Dedifferentiated amniotic fluid mesenchymal stem cell (primary cell): ENCODE measurements at regions not wholly inside any gene's neighbourhood (a gene's known extent, or its start where the extent isn't known, plus 50 kb on each side); places are given as distances from the start of the nearest gene placed in this dataset.
"Not testable (repeated sequence)": the region's sequence is repeated elsewhere in the genome, so short reads cannot be mapped to it uniquely, and the experiment has no call there.

Source experiments
- DNase-seq: peaks from one replicate; pipeline ENCODE4 v3.0.0-alpha.2; 2016; ENCODE audit errors: extremely low spot score

DNA sequence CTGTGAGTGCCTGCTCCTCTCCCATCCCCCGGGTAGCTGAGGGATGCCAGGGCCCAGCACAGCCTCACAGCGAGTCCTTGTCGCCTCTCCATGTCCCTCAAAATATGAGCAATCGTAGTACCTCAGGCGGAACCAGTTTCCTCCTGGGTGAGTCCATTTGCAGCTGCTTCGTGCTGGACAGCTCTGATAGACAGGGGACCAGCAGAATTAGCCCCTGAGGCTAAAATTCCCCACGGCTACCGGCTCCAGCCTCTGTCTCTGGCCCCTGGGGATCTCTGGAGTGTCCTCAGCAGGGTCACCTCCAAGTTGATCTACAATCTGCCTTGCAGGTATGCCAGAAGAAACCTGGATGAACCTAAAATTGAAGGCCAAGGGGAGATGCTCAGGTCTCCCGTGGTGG, 115.8 kb upstream of the FBXL7 start:
- DNase-seq = no peak

DNA sequence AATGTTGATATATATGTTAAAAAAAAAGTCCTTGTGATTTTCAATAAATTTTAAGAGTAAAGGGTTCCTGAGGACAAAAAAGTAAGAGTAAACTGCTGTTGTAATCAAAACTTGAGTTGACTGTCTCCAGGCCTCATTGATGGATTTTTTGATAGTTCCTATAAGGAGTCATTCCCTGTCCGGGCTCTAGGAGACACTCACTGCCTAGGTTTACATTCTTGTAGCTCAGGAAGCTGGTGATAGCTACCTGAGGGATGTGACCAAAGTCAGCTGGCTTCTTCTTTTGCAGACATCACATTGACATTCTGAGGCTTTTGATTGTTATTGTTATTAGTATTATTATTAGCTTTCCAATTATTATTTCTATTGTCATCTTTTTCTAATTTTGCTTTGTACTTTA, 116.5 kb upstream of the FBXL7 start:
- DNase-seq = peak; percentile 22

DNA sequence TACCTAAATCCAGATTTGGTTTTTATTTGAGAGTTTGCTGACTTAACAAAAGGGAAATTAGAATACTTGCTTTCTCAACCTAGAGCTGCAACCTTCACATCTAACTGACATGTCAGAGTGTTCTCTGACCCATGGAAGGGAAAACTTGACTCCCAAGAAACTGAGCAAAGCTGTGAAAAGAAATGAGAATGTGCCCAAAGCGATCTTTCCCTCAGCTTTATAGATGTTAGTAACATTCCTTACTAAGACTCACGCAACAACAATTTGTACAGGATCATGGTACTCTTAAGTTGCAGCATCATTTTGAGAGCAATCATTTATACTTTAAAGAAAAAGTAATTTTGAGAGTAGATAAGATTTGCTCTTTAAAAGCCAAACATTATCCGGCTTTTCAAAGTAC, 117.0 kb upstream of the FBXL7 start:
- DNase-seq = no peak

DNA sequence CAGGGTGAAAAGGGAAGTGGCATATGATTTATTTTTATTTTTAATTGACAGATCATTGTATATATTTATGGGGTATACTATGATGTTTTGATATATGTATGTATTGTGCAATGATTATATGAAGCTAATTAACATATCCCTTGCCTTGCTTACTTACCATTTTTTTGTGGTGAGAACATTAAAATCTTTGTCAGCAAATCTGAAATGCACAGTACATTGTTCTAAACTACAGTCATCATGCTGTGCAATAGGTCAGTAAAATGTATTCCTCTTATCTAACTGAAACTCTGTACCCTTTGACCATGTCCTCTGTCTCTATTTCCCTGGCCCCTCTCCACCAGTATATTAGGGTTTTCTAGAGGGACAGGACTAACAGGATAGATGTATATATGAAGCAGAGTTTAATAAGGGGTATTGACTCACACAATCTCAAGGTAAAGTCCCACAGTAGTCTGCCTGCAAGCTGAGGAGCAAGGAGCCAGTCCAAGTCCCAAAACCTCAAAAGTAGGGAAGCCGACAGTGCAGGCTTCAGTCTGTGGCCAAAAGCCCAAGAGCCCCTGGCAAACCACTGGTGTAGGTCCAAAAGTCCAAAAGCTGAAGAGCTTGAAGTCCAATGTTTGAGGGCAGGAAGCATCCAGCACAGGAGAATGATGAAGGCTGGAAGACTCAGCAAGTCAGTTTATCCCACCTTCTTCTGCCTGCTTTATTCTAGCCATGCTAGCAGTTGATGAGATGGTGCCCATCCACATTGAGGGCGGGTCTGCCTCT, 122.2 kb upstream of the FBXL7 start:
- DNase-seq = no peak

DNA sequence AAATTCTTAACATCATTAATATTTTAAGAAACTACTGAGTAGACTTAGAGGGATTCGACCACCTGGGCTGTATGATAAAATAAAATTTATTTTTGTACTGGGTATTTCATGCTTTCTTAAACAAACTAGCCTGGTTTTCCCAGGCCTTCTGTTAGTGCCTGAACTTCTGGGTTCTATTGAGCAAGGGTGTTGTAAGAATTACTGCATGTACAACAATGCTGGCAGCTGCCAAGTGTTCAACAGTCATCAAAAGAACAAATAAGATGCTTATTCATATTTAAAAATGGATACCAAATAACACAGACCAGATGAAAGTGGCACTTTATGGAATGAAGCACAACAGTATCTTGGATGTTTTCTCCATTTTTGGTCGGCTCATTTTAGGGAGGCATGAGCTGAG, 123.2 kb upstream of the FBXL7 start:
- DNase-seq = no peak

- no peak for DNase-seq
Measured at GRCh38 chr5:15376088-15376487, 123.9 kb upstream of the FBXL7 start.

DNA sequence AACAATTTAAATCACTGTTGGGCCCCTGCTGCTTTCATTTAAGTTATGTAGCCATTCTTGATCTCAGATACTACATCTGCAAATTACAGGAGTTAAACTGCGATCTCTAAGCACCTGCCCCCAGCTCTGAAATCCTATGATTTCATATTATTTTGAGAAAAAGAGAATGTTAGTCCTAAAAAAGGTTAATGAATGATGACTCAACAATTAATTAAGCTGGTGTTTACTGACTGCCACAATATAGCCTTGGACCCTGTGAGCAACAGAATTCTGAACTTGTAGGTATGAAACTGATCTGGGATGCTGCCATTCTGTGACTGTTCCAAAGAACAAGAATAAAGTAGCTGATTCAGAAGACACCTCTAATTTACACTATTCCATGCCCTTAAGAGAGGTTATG, 124.4 kb upstream of the FBXL7 start:
- no peak for DNase-seq

DNA sequence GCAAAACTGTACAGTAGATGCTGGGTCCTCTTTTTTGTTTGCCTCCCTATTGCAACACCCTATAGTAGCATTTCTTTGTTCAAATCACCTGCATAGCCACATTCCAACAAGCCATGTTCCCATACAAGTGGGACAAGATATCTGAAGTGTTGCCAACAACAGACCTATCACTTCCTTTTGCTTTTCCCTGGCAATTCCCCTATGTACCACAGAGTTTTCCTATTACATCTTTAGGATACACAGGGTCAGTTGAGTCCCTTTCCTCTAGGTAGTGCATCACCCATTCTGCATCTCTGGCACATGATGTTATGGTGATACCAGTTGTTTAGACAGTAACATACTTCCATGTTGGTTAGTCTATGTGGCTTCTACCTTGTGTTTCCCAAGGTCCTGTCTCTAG, 125.1 kb upstream of the FBXL7 start:
- no peak for DNase-seq

- no peak for DNase-seq
Measured at GRCh38 chr5:15373151-15373550, 126.8 kb upstream of the FBXL7 start.

GRCh38 chr5:15371184-15371583, 128.8 kb upstream of the FBXL7 start:
- DNase-seq = no peak

DNA sequence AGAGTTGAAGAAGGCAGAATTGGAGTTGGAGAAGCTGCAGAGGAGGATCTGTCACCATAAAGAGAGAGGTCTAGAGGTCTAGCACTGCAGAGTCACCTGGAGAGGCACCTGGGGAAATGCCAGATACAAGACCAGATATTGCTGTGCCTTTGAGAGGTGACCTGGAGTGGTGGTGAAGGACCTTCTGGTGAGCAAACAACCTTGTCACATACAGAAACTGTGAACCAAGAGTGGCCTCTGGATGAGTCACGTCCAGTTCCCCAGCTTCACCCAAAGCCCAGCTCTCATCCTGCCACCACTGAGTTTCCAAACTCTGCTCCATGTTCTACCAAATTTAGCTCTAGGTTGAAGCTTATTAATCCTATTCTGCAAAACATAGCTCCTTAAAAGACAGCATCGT, 131.1 kb upstream of the FBXL7 start:
- DNase-seq = no peak

DNA sequence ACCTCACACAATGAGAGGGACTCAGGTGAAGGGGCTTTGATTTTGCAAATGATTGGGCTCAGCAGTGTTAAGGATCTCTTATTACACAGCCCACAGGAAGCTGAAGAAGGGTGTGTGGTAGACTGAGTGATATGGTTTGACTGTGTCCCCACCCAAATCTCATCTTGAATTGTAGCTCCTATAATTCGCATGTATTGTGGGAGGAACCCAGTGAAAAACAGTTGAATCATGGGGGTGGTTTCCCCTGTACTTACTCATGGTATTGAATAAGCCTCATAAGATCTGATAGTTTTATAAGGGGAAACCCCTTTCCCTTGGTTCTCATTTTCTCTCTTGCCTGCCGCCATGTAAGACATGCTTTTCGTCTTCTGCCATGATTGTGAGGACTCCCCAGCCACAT, 132.5 kb upstream of the FBXL7 start:
- DNase-seq = no peak

DNA sequence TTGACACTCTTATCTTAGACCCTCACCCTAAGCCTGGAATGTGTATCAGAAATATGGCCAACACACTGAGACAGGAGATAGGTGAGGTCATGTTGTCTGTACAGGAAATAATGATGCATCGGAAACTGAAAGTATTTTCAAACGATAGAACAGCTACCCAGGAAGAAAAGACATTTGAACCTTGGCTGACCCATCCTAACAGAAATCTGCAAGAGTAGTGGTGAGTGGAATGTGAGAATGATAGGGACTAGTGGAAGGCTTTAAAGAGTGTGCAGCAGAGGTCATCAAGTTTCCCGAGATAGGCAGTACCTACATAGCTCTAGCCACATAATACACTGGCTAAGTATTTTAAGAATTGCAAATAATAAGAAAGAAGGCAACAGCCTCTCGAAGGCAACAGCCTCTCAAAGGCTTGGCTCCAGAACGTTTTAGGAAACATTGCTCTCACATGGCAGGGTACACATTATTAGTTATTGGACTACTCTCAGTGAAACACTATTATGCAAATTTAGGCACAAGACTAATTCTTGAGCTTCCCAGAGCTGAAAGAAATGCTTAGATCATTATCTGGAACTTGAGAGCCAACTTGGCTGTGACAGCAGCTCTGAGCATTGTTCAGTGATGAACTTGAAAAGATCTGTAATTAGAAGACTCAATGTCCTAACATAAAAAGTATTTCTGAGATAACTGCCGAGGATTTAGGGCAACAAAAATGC, 133.1 kb upstream of the FBXL7 start:
- DNase-seq = no peak

DNA sequence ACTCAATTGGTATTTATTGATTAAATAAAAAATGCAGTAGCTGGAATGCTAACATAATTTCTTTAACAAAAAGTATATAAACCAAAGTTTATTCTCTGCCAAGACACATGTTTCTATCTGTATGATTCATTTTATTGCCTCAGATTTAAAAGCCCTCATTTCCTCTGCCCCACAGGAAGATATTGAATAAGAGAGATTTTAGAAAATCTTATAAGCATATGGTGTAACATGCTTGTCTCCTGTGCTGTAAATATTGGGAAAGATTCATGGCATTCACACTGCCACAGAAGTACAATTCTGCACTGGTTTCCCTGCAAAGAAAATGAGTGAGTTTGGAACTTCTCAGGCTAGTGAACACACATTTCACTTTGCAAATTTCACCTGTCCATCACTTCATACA, 134.9 kb upstream of the FBXL7 start:
- DNase-seq = no peak

- DNase-seq = no peak
Measured at GRCh38 chr5:15363601-15364000, 136.4 kb upstream of the FBXL7 start.

DNA sequence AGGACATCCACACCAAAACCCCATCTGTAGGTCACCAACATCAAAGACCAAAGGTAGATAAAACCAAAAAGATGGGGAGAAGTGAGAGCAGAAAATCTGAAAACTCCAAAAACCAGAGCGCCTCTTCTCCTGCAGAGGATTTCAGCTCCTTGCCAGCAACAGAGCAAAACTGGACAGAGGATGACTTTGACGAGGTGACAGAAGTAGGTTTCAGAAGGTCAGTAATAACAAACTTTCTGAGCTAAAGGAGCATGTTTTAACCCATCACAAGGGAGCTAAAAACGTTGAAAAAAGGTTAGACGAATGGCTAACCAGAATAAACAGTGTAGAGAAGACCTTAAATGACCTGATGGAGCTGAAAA, 142.9 kb upstream of the FBXL7 start:
- not testable (repeated sequence) for DNase-seq

DNA sequence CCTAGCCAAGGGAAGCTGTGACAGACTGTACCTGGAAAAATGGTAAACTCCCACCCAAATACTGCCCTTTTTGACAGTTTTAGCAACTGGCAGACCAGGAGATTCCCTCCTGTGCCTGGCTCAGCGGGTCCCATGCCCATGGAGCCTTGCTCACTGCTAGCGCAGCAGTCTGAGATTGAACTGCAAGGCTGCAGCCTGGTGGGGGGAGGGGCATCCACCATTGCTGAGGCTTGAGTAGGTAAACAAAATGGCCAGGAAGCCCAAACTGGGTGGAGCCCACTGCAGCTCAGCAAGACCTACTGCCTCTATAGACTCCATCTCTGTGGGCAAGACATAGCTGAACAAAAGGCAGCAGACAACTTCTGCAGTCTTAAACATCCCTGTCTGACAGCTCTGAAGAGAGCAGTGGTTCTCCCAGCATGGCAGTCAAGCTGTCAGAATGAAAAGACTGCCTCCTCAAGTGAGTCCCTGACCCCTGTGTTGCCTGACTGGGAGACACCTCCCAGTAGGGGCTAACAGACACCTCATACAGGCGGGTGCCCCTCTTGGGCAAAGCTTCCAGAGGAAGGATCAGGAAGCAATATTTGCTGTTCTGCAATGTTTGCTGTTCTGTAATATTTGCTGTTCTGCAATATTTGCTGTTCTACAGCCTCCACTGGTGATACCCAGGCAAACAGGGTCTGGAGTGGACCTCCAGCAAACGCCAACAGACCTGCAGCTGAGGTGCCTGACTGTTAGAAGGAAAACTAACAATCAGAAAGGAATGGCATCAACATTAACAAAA, 143.5 kb upstream of the FBXL7 start:
- not testable (repeated sequence) for DNase-seq

GRCh38 chr5:15354021-15354420, 146.0 kb upstream of the FBXL7 start:
- DNase-seq = no peak

DNA sequence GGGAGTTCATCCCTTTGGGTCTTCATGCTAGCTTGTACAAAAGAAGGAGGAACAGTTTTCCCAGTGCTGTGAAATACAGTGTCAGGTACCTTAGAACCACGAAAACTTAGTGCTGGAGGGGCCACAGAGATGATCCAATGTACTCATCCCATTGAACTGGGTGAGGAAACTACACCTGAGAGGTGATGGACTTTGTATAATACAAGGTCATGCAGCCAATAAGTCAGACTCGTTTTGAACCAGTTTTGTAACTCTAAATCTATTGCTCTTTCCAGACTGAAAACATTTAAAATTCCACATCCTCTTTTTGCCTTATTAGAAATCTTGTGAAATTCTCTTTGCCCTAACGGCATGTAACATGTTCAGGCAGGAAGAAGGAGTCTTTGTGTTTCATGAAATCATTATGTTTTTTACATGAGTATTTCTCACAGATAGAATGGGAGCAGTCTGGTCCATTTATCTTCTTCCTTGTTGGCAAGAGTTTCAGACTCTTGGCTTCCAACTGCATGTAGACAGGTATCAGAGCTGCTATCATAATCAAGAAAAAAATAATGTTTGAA, 146.8 kb upstream of the FBXL7 start:
- DNase-seq = no peak

- DNase-seq = no peak
Measured at GRCh38 chr5:15350614-15351013, 149.4 kb upstream of the FBXL7 start.

- no peak for DNase-seq
Measured at GRCh38 chr5:15346738-15347137, 153.2 kb upstream of the FBXL7 start.

- no peak for DNase-seq
Measured at GRCh38 chr5:15344954-15345353, 155.0 kb upstream of the FBXL7 start.

DNA sequence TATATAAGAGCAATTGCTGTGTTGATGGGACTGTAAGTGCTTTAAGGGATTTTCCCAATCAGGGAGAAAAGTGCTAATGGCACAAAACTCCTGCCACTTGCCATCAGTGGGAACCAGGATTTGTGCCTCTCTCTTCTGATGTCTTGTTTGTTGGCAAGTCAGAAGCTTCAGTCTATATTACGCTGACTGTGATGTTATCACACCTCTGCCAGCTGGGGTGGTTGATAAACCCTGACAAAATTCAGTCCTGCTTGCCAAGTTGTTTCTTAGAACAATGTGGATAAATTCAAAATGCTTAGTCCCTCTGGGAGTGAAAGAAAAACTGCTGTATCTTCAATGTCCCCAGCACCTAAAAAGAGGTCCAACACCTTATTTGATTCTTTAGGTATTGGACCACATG, 161.4 kb upstream of the FBXL7 start:
- no peak for DNase-seq
